Panc1 (cell line): ENCODE measurements at regions not wholly inside any gene's neighbourhood (a gene's known extent, or its start where the extent isn't known, plus 50 kb on each side); places are given as distances from the start of the nearest gene placed in this dataset.

Experiments
- ATAC-seq: fragments of 200-7000 bp; cut with Tn5 transposase; 2 replicates; pipeline ENCODE4 v1.9.1; 2020; ENCODE audit warnings: mild to moderate bottlenecking, moderate library complexity
- BruUV-seq: library from RNA; stranded (reverse); fragments of 400-500 nt; replicated peaks from 2 replicates; lab custom pipeline; 2021; lab: Mats Ljungman, UMichigan
- CTCF ChIA-PET: fragments of 300-600 bp; sonication (Branson Sonifier 250); formaldehyde crosslinking; loops from one replicate; lab custom pipeline; 2022; ENCODE audit warnings: antibody characterized with exemption; lab: Charles Lee
- POLR2A ChIA-PET: fragments of 300-600 bp; sonication (Branson Sonifier 250); formaldehyde crosslinking; loops from one replicate; lab custom pipeline; 2022; ENCODE audit warnings: antibody characterized with exemption; lab: Charles Lee
- DNase-seq: peaks from one replicate; pipeline ENCODE4 v3.0.0-alpha.2; 2010; ENCODE audit warnings: low read depth, low spot score
- H3K27ac ChIP-seq: 2 replicates; pipeline ENCODE4 v1.5.1; 2011; ENCODE audit warnings: mild to moderate bottlenecking, low read length, inconsistent platforms
- H3K27me3 ChIP-seq: fragments of 200-500 bp; sonication (Bioruptor generic); 2 replicates; pipeline ENCODE4 v1.6.0; 2014; ENCODE audit warnings: low read length, inconsistent platforms; ENCODE audit not compliant: control insufficient read depth, insufficient read depth
- H3K36me3 ChIP-seq: fragments of 200-500 bp; sonication (Bioruptor generic); 2 replicates; pipeline ENCODE4 v1.5.1; 2014; ENCODE audit warnings: inconsistent platforms, mild to moderate bottlenecking, low read length, moderate library complexity; ENCODE audit not compliant: control insufficient read depth, insufficient read depth
- H3K4me1 ChIP-seq: 2 replicates; pipeline ENCODE4 v1.5.1; 2011; ENCODE audit warnings: inconsistent platforms, mild to moderate bottlenecking, low read length, moderate library complexity; ENCODE audit not compliant: control insufficient read depth, insufficient read depth
- H3K4me3 ChIP-seq, 2 experiments: 2 replicates each; pipeline ENCODE4 v1.5.1; 2011 to 2012; ENCODE audit warnings: low read depth in 2 of 2, low read length in 2 of 2, mild to moderate bottlenecking in 2 of 2, inconsistent platforms in 1 of 2, moderate library complexity in 1 of 2
- H3K9me3 ChIP-seq: fragments of 200-500 bp; sonication (Bioruptor generic); 2 replicates; pipeline ENCODE4 v1.5.1; 2014; ENCODE audit warnings: low read depth, mild to moderate bottlenecking, inconsistent platforms, low read length, moderate library complexity; ENCODE audit not compliant: control insufficient read depth, insufficient read depth
- POLR2AphosphoS5 ChIP-seq: IDR thresholded peaks from 2 replicates; pipeline ENCODE4 v1.6.1; 2012; ENCODE audit warnings: mild to moderate bottlenecking, low read depth, low read length, moderate library complexity
- SIN3A ChIP-seq: IDR thresholded peaks from 2 replicates; pipeline ENCODE4 v1.6.1; 2012; ENCODE audit warnings: low read depth, mild to moderate bottlenecking, low read length, moderate library complexity, borderline replicate concordance; ENCODE audit not compliant: insufficient read depth
- TCF7L2 ChIP-seq: IDR thresholded peaks from 2 replicates; pipeline ENCODE4 v1.6.1; 2011; ENCODE audit warnings: mild to moderate bottlenecking, low read depth, low read length, inconsistent platforms
- in situ Hi-C: cut with HindIII; loops from 2 replicates; pipeline ENCODE4 v1.10.0; 2016; ENCODE audit warnings: low sequenced_read_pairs, low pct_unique_long_range_greater_than_20kb
- intact Hi-C: fragments of 100-400 bp; cut with micrococcal nuclease; formaldehyde crosslinking; loops from one replicate; pipeline ENCODE4 v1.10.0; 2022; ENCODE audit not compliant: unreplicated experiment
- TF ChIP-seq, protein P1 (sequence below): fragments of 450-650 bp; IDR thresholded peaks from 2 replicates; pipeline ENCODE4 v1.5.1; 2017; ENCODE audit warnings: mild to moderate bottlenecking
- TF ChIP-seq, protein P2 (sequence below), 2 experiments: IDR thresholded peaks; 2 replicates each; pipeline ENCODE4 v1.6.1; 2011 to 2012; ENCODE audit warnings: low read depth in 2 of 2, control low read depth in 1 of 2, low read length in 1 of 2, mild to moderate bottlenecking in 1 of 2, moderate library complexity in 1 of 2; ENCODE audit not compliant: insufficient read depth in 1 of 2

DNA sequence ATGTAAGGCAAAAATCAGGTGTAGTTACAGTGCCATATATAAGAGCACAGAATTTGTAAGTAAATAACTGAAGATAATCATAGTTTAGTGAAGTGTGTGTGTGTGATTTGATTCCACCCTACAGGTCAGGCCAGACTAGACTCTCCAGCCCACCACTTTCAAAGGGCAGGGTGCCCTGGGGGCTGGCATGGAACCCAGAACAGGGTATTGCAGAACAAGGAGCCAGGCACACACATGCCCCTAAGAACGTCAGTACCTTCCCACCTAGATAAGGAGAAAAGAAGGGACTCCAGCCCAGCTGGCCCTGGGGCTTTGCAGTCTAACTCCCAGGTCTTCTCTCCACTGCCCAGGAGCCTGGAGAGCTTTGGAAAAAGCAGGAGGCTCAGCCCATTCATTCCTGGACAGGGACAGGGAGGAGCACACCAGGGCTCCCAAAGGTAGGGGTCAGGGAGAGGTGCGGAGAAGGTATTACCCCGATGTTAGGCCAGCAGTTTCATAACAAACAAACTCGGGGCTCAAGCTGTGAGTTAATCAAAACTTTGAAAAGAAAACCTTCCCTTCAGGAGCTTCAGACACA, 149.7 kb upstream of the VANGL1 start:
- Histone ChIP-seq H3K4me1 (no peaks in the 10 kb centered on the region), H3K36me3 (no peaks in the 10 kb centered on the region), H3K4me3 (no peak overlapping the region), H3K27me3 (no peaks in the 10 kb centered on the region), H3K9me3 (no peaks in the 10 kb centered on the region), H3K27ac (no peak overlapping the region)
- ATAC-seq (no peak), DNase-seq (no peak)
- intact Hi-C loops = no loop called here
- BruUV-seq = no TSS peak
- POLR2A ChIA-PET = no interaction called here
- CTCF ChIA-PET = no interaction called here
- in situ Hi-C loops = no loop called here
- TF ChIP-seq, protein P1, sequence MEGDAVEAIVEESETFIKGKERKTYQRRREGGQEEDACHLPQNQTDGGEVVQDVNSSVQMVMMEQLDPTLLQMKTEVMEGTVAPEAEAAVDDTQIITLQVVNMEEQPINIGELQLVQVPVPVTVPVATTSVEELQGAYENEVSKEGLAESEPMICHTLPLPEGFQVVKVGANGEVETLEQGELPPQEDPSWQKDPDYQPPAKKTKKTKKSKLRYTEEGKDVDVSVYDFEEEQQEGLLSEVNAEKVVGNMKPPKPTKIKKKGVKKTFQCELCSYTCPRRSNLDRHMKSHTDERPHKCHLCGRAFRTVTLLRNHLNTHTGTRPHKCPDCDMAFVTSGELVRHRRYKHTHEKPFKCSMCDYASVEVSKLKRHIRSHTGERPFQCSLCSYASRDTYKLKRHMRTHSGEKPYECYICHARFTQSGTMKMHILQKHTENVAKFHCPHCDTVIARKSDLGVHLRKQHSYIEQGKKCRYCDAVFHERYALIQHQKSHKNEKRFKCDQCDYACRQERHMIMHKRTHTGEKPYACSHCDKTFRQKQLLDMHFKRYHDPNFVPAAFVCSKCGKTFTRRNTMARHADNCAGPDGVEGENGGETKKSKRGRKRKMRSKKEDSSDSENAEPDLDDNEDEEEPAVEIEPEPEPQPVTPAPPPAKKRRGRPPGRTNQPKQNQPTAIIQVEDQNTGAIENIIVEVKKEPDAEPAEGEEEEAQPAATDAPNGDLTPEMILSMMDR = no peak
- TF ChIP-seq POLR2AphosphoS5 = no peak
- TF ChIP-seq, protein P2, sequence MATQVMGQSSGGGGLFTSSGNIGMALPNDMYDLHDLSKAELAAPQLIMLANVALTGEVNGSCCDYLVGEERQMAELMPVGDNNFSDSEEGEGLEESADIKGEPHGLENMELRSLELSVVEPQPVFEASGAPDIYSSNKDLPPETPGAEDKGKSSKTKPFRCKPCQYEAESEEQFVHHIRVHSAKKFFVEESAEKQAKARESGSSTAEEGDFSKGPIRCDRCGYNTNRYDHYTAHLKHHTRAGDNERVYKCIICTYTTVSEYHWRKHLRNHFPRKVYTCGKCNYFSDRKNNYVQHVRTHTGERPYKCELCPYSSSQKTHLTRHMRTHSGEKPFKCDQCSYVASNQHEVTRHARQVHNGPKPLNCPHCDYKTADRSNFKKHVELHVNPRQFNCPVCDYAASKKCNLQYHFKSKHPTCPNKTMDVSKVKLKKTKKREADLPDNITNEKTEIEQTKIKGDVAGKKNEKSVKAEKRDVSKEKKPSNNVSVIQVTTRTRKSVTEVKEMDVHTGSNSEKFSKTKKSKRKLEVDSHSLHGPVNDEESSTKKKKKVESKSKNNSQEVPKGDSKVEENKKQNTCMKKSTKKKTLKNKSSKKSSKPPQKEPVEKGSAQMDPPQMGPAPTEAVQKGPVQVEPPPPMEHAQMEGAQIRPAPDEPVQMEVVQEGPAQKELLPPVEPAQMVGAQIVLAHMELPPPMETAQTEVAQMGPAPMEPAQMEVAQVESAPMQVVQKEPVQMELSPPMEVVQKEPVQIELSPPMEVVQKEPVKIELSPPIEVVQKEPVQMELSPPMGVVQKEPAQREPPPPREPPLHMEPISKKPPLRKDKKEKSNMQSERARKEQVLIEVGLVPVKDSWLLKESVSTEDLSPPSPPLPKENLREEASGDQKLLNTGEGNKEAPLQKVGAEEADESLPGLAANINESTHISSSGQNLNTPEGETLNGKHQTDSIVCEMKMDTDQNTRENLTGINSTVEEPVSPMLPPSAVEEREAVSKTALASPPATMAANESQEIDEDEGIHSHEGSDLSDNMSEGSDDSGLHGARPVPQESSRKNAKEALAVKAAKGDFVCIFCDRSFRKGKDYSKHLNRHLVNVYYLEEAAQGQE (IDR thresholded peaks at IDR 0.05; ENCODE audit: insufficient read depth in 1 of 2, low read depth in 2 of 2, low read length in 1 of 2) = no peak
- TF ChIP-seq SIN3A = no peak
- no peak for TF ChIP-seq TCF7L2

DNA sequence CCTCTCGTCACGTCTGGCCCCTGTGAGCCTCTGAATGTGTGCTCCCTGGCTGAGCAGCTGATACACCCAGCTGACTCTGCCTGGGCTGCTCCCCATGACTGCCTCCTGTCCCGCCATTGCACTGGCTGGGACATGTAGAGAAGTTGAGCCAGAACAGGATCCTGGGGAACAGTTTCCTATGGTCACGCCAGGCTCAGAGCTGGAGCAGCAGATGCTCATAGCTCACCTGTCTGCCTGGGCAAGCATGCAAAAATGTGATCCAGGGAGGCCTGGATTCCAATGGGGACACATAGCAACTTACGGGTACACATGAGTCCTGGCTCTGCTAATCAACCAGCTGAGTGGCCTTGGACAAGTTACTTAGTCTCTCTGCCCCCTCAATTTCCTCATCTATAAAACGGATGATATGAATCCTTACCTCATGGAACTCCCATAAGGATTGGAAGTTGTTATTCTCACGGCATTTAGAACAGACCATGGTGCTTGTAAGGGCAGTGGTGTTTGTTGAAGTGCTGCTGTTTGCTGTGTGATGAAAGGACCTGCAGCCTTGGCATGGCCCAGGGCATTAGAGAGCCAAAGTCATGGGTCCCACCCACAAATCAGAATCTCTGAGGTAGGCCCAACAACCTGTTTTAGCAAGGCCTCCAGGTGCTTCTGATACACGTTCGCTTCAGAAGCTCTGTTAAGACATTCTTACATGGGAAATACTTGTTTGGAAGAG, 150.3 kb upstream of the VANGL1 start:
- intact Hi-C loops = no loop called here
- Histone ChIP-seq H3K36me3 (no peaks in the 10 kb centered on the region), H3K4me3 (no peak overlapping the region), H3K27ac (no peak overlapping the region), H3K9me3 (no peaks in the 10 kb centered on the region), H3K27me3 (no peaks in the 10 kb centered on the region), H3K4me1 (no peaks in the 10 kb centered on the region)
- DNase-seq (no peak), ATAC-seq (no peak)
- no TSS peak for BruUV-seq
- no peak for TF ChIP-seq POLR2AphosphoS5
- CTCF ChIA-PET = no interaction called here
- in situ Hi-C loops = no loop called here
- POLR2A ChIA-PET = no interaction called here

DNA sequence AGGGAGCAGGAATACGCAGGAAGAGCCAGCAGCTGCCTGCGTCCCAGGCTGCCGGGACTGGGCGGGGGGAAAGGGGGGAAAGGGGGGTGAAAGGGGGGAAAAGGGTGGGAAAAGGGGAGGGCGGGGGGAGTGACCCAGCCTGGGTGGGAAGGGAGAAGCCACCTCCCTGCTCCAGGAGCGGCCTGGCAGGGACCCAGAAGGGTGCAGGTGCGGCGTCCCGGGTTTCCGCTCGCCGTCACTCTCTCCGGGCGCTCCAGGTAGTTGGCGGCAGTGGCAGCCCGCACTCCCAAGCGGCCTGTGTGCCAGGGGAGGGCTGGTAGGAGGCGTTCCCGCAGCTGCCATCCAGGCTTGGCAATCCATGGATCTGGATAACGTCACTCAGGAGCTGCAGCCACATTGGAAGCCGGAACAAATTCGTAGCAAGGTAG, 141.0 kb upstream of the NGF start:
- Histone ChIP-seq H3K9me3 (no peaks in the 10 kb centered on the region), H3K4me3 (no peak overlapping the region), H3K27me3 (no peaks in the 10 kb centered on the region), H3K27ac (no peak overlapping the region), H3K4me1 (no peaks in the 10 kb centered on the region), H3K36me3 (no peaks in the 10 kb centered on the region)
- peak; percentile 42 for ATAC-seq
- ChIA-PET CTCF (no interaction called here), POLR2A (no interaction called here)
- no peak for DNase-seq
- in situ Hi-C loops (no loop called here), intact Hi-C loops (no loop called here)
- no TSS peak for BruUV-seq
- TF ChIP-seq TCF7L2 (no peak), SIN3A (no peak), POLR2AphosphoS5 (no peak)
- TF ChIP-seq, protein P2 (IDR thresholded peaks at IDR 0.05; ENCODE audit: insufficient read depth in 1 of 2, low read depth in 2 of 2, low read length in 1 of 2) = no peak
- TF ChIP-seq, protein P1 = no peak
